Neural cell (in vitro differentiated cells): ENCODE measurements at regions not wholly inside any gene's neighbourhood (a gene's known extent, or its start where the extent isn't known, plus 50 kb on each side); places are given as distances from the start of the nearest gene placed in this dataset.

ENCODE experiments used
- EZH2 ChIP-seq: fragments of 200-600, 300-800 bp; shearing (Covaris generic), sonication (generic); IDR thresholded peaks from 2 replicates; pipeline ENCODE4 v1.6.1; 2014; ENCODE audit warnings: antibody characterized with exemption, low read length, borderline replicate concordance, mild to moderate bottlenecking; ENCODE audit not compliant: insufficient read depth, poor library complexity, severe bottlenecking
- MXI1 ChIP-seq: fragments of 450-650 bp; conservative IDR thresholded peaks from 2 replicates; pipeline ENCODE4 v1.6.1; 2014; ENCODE audit warnings: antibody characterized with exemption, mild to moderate bottlenecking; ENCODE audit not compliant: poor library complexity, severe bottlenecking
- TF ChIP-seq, protein P1 (sequence below): fragments of 450-650 bp; IDR thresholded peaks from 2 replicates; pipeline ENCODE4 v1.5.1; 2014; ENCODE audit warnings: antibody characterized with exemption, mild to moderate bottlenecking, moderate library complexity; ENCODE audit not compliant: poor library complexity, severe bottlenecking

DNA sequence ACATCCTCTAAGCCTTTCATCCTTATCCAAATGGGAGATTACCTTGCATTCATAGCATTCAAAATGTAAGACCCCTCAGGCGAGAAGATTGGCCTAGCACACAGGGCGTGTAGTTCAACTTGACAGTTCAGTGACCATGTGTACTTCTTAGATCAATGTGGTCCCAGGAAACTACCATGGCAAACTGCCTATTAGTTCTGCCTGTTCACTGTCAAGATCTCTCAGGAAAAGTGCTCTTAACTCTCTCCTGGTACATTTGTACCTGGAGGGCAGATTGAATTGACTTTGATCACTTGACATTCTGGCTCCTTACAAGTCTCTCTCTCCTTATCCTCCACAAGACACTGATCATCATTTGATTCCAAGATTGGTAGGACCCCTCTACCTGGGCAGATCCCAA lies 122.4 kb downstream of the CDC7 start:
- TF ChIP-seq MXI1 (no peak), EZH2 (no peak)
- TF ChIP-seq, protein P1, sequence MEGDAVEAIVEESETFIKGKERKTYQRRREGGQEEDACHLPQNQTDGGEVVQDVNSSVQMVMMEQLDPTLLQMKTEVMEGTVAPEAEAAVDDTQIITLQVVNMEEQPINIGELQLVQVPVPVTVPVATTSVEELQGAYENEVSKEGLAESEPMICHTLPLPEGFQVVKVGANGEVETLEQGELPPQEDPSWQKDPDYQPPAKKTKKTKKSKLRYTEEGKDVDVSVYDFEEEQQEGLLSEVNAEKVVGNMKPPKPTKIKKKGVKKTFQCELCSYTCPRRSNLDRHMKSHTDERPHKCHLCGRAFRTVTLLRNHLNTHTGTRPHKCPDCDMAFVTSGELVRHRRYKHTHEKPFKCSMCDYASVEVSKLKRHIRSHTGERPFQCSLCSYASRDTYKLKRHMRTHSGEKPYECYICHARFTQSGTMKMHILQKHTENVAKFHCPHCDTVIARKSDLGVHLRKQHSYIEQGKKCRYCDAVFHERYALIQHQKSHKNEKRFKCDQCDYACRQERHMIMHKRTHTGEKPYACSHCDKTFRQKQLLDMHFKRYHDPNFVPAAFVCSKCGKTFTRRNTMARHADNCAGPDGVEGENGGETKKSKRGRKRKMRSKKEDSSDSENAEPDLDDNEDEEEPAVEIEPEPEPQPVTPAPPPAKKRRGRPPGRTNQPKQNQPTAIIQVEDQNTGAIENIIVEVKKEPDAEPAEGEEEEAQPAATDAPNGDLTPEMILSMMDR, result no peak
